ENCODE measurements at regions not wholly inside any gene's neighbourhood (a gene's known extent, or its start where the extent isn't known, plus 50 kb on each side); places are given as distances from the start of the nearest gene placed in this dataset.

DNA sequence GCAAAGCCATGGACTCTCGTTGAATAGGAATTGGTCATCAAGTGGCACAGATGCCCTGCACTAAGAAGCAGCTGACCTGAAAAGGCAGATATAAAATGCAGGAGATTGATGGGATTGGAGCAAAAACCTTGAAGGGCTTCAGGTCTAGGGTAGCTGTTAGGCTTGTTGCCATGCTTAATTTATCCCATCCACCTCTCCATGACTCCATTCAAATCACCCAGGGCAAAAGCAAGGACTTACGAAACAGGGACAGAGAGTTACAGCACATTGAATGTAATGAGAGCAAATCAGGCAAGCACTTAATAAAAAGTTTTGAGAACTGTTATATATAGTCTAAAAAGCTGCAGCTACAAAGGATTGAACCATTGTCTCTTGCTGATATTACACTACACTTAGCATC lies 298.2 kb upstream of the ESRRG start:
- TF ChIP-seq MEF2B (IDR thresholded peaks at IDR 0.05; ENCODE audit: partially characterized antibody, poor library complexity, severe bottlenecking) (no peak), POLR2A (IDR thresholded peaks at IDR 0.05; ENCODE audit: low read depth, low read length) (no peak), RELA (IDR thresholded peaks at IDR 0.05; ENCODE audit: borderline replicate concordance, partially characterized antibody) (no peak), RAD51 (IDR thresholded peaks at IDR 0.05) (no peak), ZSCAN29 (IDR thresholded peaks at IDR 0.05) (no peak), CEBPB (IDR thresholded peaks at IDR 0.05; ENCODE audit: borderline replicate concordance in 1 of 2, low read depth in 2 of 2, low read length in 2 of 2) (no peak), HDAC6 (IDR thresholded peaks at IDR 0.05; ENCODE audit: unreplicated experiment) (no peak), NR2F1 (conservative IDR thresholded peaks at IDR 0.05) (no peak)
- TF ChIP-seq, protein P1, sequence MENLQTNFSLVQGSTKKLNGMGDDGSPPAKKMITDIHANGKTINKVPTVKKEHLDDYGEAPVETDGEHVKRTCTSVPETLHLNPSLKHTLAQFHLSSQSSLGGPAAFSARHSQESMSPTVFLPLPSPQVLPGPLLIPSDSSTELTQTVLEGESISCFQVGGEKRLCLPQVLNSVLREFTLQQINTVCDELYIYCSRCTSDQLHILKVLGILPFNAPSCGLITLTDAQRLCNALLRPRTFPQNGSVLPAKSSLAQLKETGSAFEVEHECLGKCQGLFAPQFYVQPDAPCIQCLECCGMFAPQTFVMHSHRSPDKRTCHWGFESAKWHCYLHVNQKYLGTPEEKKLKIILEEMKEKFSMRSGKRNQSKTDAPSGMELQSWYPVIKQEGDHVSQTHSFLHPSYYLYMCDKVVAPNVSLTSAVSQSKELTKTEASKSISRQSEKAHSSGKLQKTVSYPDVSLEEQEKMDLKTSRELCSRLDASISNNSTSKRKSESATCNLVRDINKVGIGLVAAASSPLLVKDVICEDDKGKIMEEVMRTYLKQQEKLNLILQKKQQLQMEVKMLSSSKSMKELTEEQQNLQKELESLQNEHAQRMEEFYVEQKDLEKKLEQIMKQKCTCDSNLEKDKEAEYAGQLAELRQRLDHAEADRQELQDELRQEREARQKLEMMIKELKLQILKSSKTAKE (IDR thresholded peaks at IDR 0.05; ENCODE audit: low read depth, poor library complexity, severe bottlenecking): no peak
- TF ChIP-seq, protein P2, sequence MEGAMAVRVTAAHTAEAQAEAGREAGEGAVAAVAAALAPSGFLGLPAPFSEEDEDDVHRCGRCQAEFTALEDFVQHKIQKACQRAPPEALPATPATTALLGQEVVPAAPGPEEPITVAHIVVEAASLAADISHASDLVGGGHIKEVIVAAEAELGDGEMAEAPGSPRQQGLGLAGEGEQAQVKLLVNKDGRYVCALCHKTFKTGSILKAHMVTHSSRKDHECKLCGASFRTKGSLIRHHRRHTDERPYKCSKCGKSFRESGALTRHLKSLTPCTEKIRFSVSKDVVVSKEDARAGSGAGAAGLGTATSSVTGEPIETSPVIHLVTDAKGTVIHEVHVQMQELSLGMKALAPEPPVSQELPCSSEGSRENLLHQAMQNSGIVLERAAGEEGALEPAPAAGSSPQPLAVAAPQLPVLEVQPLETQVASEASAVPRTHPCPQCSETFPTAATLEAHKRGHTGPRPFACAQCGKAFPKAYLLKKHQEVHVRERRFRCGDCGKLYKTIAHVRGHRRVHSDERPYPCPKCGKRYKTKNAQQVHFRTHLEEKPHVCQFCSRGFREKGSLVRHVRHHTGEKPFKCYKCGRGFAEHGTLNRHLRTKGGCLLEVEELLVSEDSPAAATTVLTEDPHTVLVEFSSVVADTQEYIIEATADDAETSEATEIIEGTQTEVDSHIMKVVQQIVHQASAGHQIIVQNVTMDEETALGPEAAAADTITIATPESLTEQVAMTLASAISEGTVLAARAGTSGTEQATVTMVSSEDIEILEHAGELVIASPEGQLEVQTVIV (IDR thresholded peaks at IDR 0.05; ENCODE audit: borderline replicate concordance, partially characterized antibody): no peak

Data from GM12878 (cell line).